WI38 (cell line): ENCODE measurements at regions not wholly inside any gene's neighbourhood (a gene's known extent, or its start where the extent isn't known, plus 50 kb on each side); places are given as distances from the start of the nearest gene placed in this dataset.

Source experiments
- H3K4me3 ChIP-seq: 2 replicates; pipeline ENCODE4 v1.5.1; 2011; ENCODE audit warnings: low read depth, mild to moderate bottlenecking, control low read depth, low read length
- TF ChIP-seq, protein P1 (sequence below): IDR thresholded peaks from 2 replicates; pipeline ENCODE4 v1.5.1; 2012; ENCODE audit warnings: low read depth, mild to moderate bottlenecking, control low read depth, low read length

DNA sequence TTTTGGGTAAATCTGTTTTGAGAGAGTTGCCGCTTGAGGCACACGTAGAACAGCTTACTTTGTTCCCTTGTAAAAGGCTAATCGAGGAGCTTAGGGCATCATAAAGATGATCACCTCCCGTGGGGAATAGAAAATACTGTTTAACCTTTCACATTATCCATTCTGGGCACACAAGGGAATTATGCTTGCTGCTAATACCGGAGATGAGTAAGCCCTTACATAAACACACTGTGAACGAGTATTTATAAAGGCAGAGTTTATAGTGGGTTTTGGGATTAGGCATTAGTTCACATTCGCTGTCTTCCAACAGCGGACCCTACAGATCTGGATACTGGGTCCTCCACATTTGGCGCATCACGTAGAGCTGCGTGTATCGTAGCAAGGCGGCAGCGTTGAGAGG is 51.2 kb upstream of the CNTNAP4 start:
- no peak overlapping the region for H3K4me3 ChIP-seq
- TF ChIP-seq, protein P1, sequence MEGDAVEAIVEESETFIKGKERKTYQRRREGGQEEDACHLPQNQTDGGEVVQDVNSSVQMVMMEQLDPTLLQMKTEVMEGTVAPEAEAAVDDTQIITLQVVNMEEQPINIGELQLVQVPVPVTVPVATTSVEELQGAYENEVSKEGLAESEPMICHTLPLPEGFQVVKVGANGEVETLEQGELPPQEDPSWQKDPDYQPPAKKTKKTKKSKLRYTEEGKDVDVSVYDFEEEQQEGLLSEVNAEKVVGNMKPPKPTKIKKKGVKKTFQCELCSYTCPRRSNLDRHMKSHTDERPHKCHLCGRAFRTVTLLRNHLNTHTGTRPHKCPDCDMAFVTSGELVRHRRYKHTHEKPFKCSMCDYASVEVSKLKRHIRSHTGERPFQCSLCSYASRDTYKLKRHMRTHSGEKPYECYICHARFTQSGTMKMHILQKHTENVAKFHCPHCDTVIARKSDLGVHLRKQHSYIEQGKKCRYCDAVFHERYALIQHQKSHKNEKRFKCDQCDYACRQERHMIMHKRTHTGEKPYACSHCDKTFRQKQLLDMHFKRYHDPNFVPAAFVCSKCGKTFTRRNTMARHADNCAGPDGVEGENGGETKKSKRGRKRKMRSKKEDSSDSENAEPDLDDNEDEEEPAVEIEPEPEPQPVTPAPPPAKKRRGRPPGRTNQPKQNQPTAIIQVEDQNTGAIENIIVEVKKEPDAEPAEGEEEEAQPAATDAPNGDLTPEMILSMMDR, result no peak

DNA sequence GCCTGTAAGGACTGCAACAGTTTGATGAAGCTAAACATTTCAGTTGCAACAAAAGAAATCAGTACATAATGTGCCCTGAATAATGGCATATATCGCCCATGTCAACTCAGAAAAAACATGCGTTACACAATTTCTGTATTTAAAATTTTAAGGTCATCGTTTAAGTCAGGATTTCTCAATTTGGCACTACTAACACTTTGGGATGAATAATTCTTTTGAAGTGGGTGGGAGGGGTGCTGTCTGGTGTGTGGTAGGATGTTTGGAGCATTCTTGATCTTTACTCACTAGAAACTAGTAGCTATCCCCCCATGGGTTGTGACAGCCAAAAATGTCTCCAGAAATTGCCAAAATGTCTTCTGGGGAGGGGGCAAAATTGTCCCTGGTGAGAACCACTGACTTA is 50.7 kb upstream of the CNTNAP4 start:
- TF ChIP-seq, protein P1, result no peak
- H3K4me3 ChIP-seq, result no peak overlapping the region
